ENCODE measurements at regions not wholly inside any gene's neighbourhood (a gene's known extent, or its start where the extent isn't known, plus 50 kb on each side); places are given as distances from the start of the nearest gene placed in this dataset.
"Not testable (repeated sequence)": the region's sequence is repeated elsewhere in the genome, so short reads cannot be mapped to it uniquely, and the experiment has no call there.

DNA sequence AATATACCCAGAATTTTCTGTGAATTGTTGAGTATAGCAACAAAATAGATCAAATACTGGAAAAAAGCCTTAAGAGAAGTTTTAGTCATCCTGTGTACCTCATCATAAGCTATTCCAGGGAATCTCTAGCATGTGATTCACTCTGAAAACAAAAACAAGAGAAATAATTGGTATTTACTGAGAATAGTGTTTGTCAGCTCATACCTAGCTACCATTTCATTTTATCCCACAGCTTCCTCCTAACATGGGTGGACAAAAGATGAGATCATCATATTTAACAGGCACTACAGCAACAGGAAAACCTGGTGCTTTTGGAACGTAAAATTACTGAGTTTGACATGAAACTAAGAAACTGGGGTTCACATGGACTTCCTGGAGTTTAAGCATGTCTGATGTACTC lies 753.5 kb upstream of the NECTIN3 start:
- no peak for DNase-seq (ENCODE audit: low read depth in 2 of 2)

DNA sequence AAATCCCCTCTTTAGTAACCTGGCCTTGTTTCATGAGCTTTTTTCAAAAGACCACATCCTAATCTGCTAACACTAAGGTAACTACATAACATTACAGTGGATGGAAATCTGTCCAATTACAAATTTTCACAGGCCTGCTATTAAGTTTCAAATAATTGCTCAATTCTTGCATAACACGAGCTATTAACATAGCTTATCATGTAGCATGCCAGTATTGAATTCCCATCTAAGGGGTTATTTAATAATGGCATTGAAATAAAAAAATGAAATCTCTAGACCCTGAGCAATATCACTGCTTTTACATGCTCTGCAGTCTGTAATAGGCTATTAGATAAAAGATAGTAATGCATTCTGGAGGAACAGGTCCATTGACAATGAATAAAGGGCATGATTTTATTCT lies 748.3 kb upstream of the NECTIN3 start:
- no peak for DNase-seq (ENCODE audit: low read depth in 2 of 2)

DNA sequence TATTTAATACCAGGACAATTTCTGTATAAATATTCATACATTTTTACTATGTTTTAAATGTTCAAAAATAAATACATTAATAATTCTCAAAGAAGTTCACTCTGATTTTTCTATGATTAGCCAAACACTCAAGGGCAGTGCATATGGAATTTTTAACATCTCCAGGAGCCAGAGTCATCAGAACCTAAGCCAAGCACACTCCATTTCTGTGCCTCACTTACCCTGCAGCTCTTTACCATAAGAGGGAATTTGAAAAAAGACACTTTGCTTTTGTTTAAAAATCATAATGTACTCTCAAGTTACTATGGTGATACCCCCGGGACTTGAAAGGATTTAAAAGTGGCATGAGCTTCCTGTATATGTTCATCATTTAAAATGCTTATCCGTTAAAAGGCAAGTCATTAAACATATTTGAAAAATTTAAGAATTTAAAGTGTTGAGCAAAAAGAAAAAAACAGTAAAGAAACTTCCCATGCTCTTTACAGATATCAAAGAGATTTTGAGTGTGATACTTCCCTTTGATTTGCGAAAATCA lies 747.4 kb upstream of the NECTIN3 start:
- no peak for DNase-seq (ENCODE audit: low read depth in 2 of 2)

DNA sequence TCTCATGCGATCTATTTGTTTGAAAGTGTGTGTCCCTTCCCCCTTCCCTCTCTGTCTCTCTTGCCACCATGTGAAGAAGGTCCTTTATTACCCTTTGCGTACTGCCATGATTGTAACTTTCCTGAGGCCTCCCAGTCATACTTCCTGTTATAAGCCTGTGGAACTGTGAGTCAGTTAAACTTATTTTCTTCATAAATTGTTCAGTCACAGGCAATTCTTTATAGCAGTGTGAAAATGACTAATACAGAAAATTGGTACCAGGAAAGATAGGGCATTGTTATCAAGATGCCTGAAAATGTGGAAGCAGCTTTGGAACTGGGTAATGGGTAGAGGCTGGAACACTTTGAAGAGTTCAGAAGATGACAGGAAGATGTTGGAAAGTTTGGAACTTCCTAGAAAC lies 743.7 kb upstream of the NECTIN3 start:
- no peak for DNase-seq (ENCODE audit: low read depth in 2 of 2)

DNA sequence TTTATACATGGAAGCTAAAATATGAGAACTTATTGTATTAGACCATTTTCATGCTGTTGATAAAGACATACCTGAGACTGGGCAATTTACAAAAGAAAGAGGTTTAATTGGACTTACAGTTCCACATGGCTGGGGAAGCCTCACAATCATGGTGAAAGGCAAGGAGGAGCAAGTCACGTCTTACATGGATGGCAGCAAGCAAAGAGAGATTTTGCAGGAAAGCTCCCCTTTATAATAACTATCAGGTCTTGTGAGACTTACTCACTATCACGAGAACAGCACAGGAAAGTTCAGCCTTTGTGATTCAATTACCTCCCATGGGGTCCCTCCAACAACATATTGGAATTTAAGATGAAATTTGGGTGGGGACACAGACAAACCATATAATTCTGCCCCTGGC lies 740.1 kb upstream of the NECTIN3 start:
- not testable (repeated sequence) for DNase-seq (ENCODE audit: low read depth in 2 of 2)

- DNase-seq (ENCODE audit: low read depth in 2 of 2), result no peak
These were observed 739.0 kb upstream of the NECTIN3 start for GRCh38 chr3:110332629-110333028.

DNA sequence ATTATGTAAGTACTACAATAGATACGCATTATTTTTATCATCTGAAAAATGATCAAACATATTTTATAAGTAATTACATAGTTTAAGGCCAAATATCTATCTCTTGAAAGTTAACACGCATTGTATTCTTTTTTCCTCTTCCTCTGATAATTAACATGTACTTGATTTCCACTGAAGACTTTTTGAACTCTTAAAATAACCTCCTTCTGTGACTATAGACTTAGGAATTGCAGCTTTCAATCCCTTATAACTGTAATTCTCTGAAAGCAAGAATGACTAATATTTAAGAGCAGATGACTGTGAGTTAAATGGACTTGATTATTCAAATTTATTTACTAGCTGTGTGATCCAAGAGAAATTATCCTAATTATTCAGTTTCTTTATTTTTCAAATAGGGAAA lies 730.6 kb upstream of the NECTIN3 start:
- no peak for DNase-seq (ENCODE audit: low read depth in 2 of 2)

GRCh38 chr3:110343376-110343775 lies 728.2 kb upstream of the NECTIN3 start:
- no peak for DNase-seq (ENCODE audit: low read depth in 2 of 2)

- no peak for DNase-seq (ENCODE audit: low read depth in 2 of 2)
These were observed 727.7 kb upstream of the NECTIN3 start for GRCh38 chr3:110343945-110344344.

- no peak for DNase-seq (ENCODE audit: low read depth in 2 of 2)
These were observed 727.1 kb upstream of the NECTIN3 start for GRCh38 chr3:110344487-110344886.

- DNase-seq (ENCODE audit: low read depth in 2 of 2), result no peak
These were observed 726.5 kb upstream of the NECTIN3 start for GRCh38 chr3:110344897-110345767.

DNA sequence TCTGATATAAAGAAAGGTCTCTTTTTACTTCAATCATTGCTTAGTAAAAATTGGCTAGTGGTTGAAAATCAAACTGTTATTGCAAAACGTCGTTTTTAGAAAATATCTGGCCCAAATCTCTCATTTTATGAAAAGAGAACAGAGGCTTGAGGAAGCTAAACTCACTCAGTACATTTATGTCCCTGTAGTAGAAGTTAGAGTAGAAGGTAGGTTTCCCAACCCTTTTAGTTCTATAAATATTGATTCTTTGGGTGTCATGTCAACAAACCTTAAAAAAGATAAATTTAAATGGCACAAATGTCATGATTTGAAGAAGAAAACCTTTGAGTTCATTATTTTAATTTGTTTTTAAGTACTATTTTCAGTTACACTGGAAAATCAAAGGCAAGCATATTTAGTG lies 722.3 kb upstream of the NECTIN3 start:
- no peak for DNase-seq (ENCODE audit: low read depth in 2 of 2)

DNA sequence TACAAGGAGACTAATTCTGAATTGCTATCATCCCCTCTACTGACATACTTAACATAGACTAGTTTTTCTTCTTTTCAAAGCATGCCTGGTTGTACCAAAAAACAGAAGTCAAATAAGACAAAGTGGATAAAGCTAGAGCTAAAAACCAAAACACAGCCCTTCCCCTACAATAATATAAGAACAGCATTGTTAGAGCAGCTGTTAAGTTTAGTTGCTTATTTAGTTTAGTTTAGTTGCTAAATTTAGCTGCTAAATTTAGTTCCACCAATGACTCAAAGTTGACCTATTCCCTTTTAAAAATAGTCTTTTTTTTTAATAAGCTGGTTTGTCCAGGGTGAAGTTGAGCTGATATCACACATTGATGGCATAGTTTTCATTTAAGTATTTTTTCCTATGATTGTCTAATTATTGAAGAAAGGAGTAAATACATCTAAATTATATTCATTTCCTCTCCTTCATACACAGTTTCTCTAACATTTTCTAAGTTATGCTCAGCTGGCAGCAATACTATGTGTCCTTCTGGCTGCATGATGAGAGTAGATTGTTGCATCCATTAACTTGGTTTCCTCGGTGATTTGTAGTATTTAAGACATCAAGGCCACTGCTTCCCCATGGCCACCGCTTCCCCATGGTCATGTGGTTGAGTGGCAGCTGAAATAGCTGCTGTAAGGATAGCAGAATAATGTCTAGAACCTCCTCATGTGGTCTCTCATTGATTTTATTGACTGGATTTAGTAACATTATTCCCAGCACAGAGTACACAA lies 718.6 kb upstream of the NECTIN3 start:
- DNase-seq (ENCODE audit: low read depth in 2 of 2), result no peak

GRCh38 chr3:110362751-110363150 lies 708.9 kb upstream of the NECTIN3 start:
- no peak for DNase-seq (ENCODE audit: low read depth in 2 of 2)

DNA sequence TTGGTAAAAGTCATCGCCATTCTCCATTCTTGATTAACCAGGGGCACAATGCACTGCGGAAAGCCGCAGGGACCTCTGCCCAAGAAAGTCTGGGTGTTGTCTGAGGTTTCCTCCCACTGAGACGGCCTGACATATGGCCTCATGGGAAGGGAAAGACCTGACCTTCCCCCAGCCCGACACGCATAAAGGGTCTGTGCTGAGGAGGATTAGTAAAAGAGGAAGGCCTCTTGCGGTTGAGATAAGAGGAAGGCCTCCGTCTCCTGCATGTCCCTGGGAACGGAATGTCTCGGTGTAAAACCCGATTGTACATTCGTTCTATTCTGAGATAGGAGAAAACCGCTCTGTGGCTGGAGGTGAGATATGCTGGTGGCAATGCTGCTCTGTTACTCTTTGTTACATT lies 704.3 kb upstream of the NECTIN3 start:
- not testable (repeated sequence) for DNase-seq (ENCODE audit: low read depth in 2 of 2)

- DNase-seq (ENCODE audit: low read depth in 2 of 2), result no peak
These were observed 695.7 kb upstream of the NECTIN3 start for GRCh38 chr3:110375751-110376518.

DNA sequence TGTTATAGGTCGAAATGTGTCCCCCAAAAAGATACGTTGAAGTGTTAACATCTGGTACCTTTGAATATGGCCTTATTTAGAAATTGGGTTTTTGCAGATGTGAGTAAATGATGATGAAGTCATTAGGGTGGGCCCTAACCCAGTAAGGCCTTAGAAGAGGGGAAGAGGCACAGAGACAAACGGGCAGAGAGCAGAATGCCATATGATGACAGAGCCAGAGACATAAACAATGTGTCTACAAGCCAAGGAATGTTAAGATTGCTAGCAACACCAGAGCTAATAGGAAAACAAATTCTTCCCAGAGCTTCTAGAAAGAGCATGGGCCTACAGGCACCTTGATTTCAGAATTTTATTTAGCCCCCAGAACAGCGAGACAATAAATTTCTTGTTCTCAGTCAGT lies 693.1 kb upstream of the NECTIN3 start:
- DNase-seq (ENCODE audit: low read depth in 2 of 2), result no peak

DNA sequence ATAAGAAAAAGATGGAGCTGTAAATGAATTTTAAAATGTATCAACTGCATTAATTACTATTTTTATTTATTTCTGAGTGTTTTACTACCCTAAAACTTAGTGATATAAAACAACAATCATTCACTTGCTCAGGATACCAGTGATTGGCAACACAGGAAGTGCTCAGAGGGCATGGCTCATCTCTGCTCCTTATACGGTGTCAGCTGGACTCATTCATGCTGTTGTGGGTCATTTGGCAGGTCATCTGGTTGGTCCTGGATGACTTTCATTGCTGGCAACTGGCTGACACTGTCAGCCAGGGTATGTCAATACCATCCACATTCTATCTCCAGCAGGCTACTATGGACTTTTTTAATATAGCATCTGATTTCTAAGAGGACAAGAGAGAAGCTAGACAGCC lies 689.6 kb upstream of the NECTIN3 start:
- DNase-seq (ENCODE audit: low read depth in 2 of 2), result no peak

GRCh38 chr3:110383356-110383755 lies 688.3 kb upstream of the NECTIN3 start:
- no peak for DNase-seq (ENCODE audit: low read depth in 2 of 2)

GRCh38 chr3:110384601-110385000 lies 687.0 kb upstream of the NECTIN3 start:
- no peak for DNase-seq (ENCODE audit: low read depth in 2 of 2)

GRCh38 chr3:110389005-110389404 lies 682.6 kb upstream of the NECTIN3 start:
- DNase-seq (ENCODE audit: low read depth in 2 of 2), result no peak

- no peak for DNase-seq (ENCODE audit: low read depth in 2 of 2)
These were observed 681.2 kb upstream of the NECTIN3 start for GRCh38 chr3:110390372-110390771.
